ENCODE measurements at regions not wholly inside any gene's neighbourhood (a gene's known extent, or its start where the extent isn't known, plus 50 kb on each side); places are given as distances from the start of the nearest gene placed in this dataset.

DNA sequence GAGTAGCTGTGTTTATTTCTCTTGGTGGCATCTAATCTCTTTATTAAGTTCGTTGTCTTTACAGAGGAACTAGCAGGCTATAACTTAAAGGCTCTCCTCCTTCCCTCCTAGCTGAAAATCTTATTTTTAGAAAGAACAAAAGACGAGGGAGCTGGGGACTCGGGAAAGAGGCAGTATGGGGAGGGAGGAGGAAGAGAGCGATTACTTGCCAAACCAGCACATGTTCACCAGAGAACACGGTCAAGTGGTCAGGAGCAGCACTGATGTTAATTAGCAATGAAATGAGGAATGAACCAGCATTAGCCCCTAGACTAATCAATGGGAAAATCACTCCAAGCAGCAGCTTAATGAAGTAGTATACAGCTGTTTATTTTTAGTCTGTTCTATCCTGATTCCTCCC, 171.3 kb upstream of the ESRRG start:
- no peak for TF ChIP-seq EZH2 (IDR thresholded peaks at IDR 0.05; ENCODE audit: insufficient read depth, poor library complexity, severe bottlenecking)
- TF ChIP-seq EZH2phosphoT487 (IDR thresholded peaks at IDR 0.05; ENCODE audit: insufficient read depth, low read depth): no peak

Data from GM23248 (cell line).